BJ (cell line): ENCODE measurements at regions not wholly inside any gene's neighbourhood (a gene's known extent, or its start where the extent isn't known, plus 50 kb on each side); places are given as distances from the start of the nearest gene placed in this dataset.

ENCODE experiments used
- CTCF ChIA-PET: fragments of 350-600 bp; formaldehyde crosslinking; extraction: SDS; loops from one replicate; lab custom pipeline; 2021; ENCODE audit warnings: antibody characterized with exemption, inconsistent platforms; lab: Yijun Ruan, JAX
- POLR2A ChIA-PET: fragments of 300-600 bp; sonication (Branson Sonifier 250); formaldehyde crosslinking; extraction: SDS; loops from one replicate; lab custom pipeline; 2021; ENCODE audit warnings: antibody characterized with exemption; lab: Charles Lee
- DNase-seq: peaks from one replicate; pipeline ENCODE4 v3.0.0-alpha.2; 2011; ENCODE audit warnings: low read depth
- H3K27me3 ChIP-seq: 2 replicates; pipeline ENCODE4 v1.6.0; 2011; ENCODE audit warnings: low read length; ENCODE audit not compliant: control insufficient read depth, insufficient read depth
- H3K36me3 ChIP-seq: 2 replicates; pipeline ENCODE4 v1.5.1; 2011; ENCODE audit warnings: low read length; ENCODE audit not compliant: control insufficient read depth, insufficient read depth
- H3K4me3 ChIP-seq: 2 replicates; pipeline ENCODE4 v1.5.1; 2011; ENCODE audit warnings: low read depth, mild to moderate bottlenecking, control low read depth, low read length
- TF ChIP-seq, protein P1 (sequence below): IDR thresholded peaks from 2 replicates; pipeline ENCODE4 v1.5.1; 2011; ENCODE audit warnings: low read depth, mild to moderate bottlenecking, control low read depth, inconsistent platforms, low read length, moderate library complexity; ENCODE audit not compliant: insufficient read depth

DNA sequence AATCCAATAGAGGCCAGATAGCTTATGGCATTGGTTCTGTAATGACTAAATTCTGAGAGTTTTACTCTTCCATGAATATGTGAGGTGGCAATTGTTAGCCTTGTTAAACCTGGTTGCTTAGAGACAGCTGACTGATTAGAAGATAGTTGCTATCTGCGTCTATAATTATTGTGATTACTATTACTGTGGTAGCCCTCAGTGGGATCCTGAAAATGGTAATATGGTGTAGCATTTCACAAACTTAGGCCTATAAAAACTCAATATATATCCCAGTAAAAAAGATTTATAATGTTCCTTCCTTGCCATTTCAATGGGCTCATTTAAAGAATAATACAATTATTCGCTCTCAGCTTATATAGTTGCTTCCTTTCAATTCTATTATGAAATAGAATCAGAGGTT is 405.8 kb upstream of the CDH2 start:
- TF ChIP-seq, protein P1, sequence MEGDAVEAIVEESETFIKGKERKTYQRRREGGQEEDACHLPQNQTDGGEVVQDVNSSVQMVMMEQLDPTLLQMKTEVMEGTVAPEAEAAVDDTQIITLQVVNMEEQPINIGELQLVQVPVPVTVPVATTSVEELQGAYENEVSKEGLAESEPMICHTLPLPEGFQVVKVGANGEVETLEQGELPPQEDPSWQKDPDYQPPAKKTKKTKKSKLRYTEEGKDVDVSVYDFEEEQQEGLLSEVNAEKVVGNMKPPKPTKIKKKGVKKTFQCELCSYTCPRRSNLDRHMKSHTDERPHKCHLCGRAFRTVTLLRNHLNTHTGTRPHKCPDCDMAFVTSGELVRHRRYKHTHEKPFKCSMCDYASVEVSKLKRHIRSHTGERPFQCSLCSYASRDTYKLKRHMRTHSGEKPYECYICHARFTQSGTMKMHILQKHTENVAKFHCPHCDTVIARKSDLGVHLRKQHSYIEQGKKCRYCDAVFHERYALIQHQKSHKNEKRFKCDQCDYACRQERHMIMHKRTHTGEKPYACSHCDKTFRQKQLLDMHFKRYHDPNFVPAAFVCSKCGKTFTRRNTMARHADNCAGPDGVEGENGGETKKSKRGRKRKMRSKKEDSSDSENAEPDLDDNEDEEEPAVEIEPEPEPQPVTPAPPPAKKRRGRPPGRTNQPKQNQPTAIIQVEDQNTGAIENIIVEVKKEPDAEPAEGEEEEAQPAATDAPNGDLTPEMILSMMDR = no peak
- Histone ChIP-seq H3K4me3 (no peak overlapping the region), H3K36me3 (no peaks in the 10 kb centered on the region), H3K27me3 (no peaks in the 10 kb centered on the region)
- no peak for DNase-seq
- ChIA-PET POLR2A (no interaction called here), CTCF (no interaction called here)

DNA sequence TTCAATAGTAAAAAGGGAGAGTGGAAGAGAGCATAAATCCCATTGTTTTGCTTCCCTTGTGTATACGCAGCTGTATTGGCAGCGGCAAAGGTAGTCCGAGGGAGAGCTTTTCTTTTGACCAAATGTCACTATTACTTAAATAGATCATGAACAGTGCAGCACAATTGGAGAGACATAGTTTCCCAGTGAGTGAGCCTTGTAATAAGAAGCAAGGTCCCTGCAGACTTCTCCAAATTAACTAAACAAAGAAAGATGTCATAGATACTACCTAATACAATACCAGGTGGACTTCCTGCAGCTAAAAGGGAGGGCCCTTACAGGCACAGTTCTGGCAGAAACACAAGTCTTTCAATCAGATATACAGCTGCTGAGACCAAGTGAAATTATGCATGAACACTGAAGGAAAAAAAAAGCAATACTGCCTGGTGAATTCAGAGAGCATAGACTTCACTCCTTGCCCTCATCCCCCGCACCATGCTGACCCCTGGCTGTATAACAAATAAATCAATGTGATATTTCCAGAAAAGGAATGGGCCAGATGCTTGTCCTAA is 404.7 kb upstream of the CDH2 start:
- CTCF ChIA-PET = no interaction called here
- no peak overlapping the region for H3K4me3 ChIP-seq
- no peak for DNase-seq
- POLR2A ChIA-PET = no interaction called here
- H3K36me3 ChIP-seq = no peaks in the 10 kb centered on the region
- TF ChIP-seq, protein P1 = no peak
- H3K27me3 ChIP-seq = no peaks in the 10 kb centered on the region

DNA sequence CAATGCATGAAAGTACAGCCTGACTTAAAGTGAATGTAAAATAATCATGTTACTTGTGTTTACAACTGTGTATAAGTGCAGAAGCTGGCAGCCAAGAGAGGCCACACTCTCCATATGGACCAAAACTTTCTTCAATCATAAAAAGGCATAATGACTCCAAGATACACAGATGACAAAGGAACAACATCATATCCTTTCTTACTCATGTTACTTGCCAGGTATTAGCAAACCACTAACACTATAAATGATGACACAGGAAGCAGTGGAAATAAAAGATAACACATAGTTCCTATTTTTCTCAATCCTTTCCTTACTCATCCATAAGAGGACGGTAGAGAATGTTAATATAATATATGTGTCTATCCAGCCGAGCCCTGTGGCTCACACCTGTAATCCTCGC is 400.0 kb upstream of the CDH2 start:
- ChIA-PET CTCF (no interaction called here), POLR2A (no interaction called here)
- TF ChIP-seq, protein P1 = no peak
- Histone ChIP-seq H3K4me3 (no peak overlapping the region), H3K27me3 (no peaks in the 10 kb centered on the region), H3K36me3 (no peaks in the 10 kb centered on the region)
- no peak for DNase-seq

DNA sequence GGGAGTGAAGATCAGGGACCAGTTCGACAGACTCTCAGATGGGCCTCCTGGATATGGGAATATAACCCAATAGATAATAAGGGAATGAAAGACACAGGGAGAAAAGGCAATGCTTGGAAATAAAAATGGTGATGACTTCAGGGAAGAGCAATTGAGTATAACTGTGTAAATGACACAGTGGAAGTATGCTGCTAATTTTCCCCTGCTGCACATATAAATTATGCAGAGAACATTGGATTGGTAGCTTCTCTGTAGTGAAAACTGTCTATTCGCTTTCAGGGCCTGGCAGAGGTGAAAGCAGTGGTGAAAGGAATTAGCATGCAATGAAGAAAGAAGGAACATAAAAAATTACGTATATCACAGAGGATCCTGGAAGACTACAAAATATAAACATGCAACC is 398.2 kb upstream of the CDH2 start:
- H3K27me3 ChIP-seq = no peaks in the 10 kb centered on the region
- ChIA-PET CTCF (interaction anchor here (0.6 kb wide), 1 partner anchor 40 kb away, joined by 3 read pairs; no protein-coding TSS in a partner anchor), POLR2A (no interaction called here)
- no peak overlapping the region for H3K4me3 ChIP-seq
- H3K36me3 ChIP-seq = no peaks in the 10 kb centered on the region
- TF ChIP-seq, protein P1 = no peak
- DNase-seq = no peak

DNA sequence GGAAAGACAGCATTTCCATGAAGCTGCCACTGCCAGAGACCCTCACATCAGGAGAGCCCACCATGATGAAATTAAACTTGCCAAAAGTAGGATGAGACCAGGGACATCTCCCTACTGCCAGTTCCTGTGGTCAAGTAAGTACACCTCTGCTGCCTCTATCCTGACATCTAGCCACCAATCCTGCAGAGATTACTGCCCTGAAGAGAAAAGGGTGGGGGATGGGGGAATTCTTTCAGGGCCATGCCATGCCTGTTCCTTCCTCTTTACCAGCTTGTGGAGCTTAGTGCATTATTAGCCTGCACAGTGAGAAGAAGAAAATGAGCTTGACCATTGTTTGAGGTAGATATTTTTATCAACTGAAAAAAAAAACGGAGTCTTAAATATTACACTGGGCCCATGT is 397.2 kb upstream of the CDH2 start:
- TF ChIP-seq, protein P1 = no peak
- POLR2A ChIA-PET = no interaction called here
- CTCF ChIA-PET = interaction anchor here (0.6 kb wide), 1 partner anchor 39 kb away, joined by 3 read pairs; no protein-coding TSS in a partner anchor
- Histone ChIP-seq H3K27me3 (no peaks in the 10 kb centered on the region), H3K36me3 (no peaks in the 10 kb centered on the region), H3K4me3 (no peak overlapping the region)
- no peak for DNase-seq
